K562 (cell line): ENCODE measurements at regions not wholly inside any gene's neighbourhood (a gene's known extent, or its start where the extent isn't known, plus 50 kb on each side); places are given as distances from the start of the nearest gene placed in this dataset.

Experiments used
- ESRRA ChIP-seq: fragments of 450-650 bp; IDR thresholded peaks from 2 replicates; pipeline ENCODE4 v1.6.1; 2014; ENCODE audit warnings: low read depth, mild to moderate bottlenecking, moderate library complexity, borderline replicate concordance
- FOXP4 ChIP-seq: sonication (generic); formaldehyde crosslinking; IDR thresholded peaks from 2 replicates; pipeline ENCODE4 v1.8.0; 2022; ENCODE audit warnings: mild to moderate bottlenecking, missing genetic modification reagents, borderline replicate concordance
- U2AF2 ChIP-seq: fragments of 200-400 bp; formaldehyde crosslinking; optimal IDR thresholded peaks from 2 replicates; pipeline ENCODE3; 2017; ENCODE audit warnings: low read depth, mild to moderate bottlenecking, low read length
- YY1 ChIP-seq, 3 experiments: IDR thresholded peaks; 2 replicates each; pipeline ENCODE4 v1.6.1; 2011; ENCODE audit warnings: low read length in 2 of 3, mild to moderate bottlenecking in 2 of 3, moderate library complexity in 2 of 3, borderline replicate concordance in 1 of 3, control low read depth in 1 of 3, low read depth in 1 of 3; ENCODE audit not compliant: insufficient read depth in 3 of 3, insufficient replicate concordance in 2 of 3, control insufficient read depth in 1 of 3, insufficient read length in 1 of 3; ENCODE audit errors: extremely low read depth in 1 of 3
- ZNF24 ChIP-seq: fragments of 450-650 bp; IDR thresholded peaks from 2 replicates; pipeline ENCODE4 v1.6.1; 2016
- ZSCAN29 ChIP-seq: fragments of 450-650 bp; IDR thresholded peaks from 2 replicates; pipeline ENCODE4 v1.6.1; 2017

GRCh38 chr3:174460831-174461230 lies 398.3 kb upstream of the NAALADL2 start:
- TF ChIP-seq ZSCAN29 (no peak), FOXP4 (CRISPR knock-in tag) (no peak), ESRRA (no peak), U2AF2 (no peak), ZNF24 (no peak), YY1 (IDR thresholded peaks at IDR 0.05; ENCODE audit: borderline replicate concordance in 1 of 3, control insufficient read depth in 1 of 3, extremely low read depth in 1 of 3, insufficient read depth in 3 of 3, insufficient read length in 1 of 3, insufficient replicate concordance in 2 of 3, low read depth in 1 of 3, low read length in 2 of 3) (no peak)
